Stimulated activated CD4-positive, alpha-beta T cell treated with anti-CD3 and anti-CD28 coated beads, Interleukin-12 subunit alpha, Interleukin-12 subunit beta, amount 100 ng/mL, for 48 hours (primary cell): ENCODE measurements at regions not wholly inside any gene's neighbourhood (a gene's known extent, or its start where the extent isn't known, plus 50 kb on each side); places are given as distances from the start of the nearest gene placed in this dataset.

Experiments used
- DNase-seq, 3 donors: peaks; one replicate each; pipeline ENCODE4 v3.0.0-alpha.2; 2020; ENCODE audit warnings: low read depth in 2 of 3, low spot score in 1 of 3

- DNase-seq = no peak
Observed at GRCh38 chr6:128672023-128672422, 151.6 kb upstream of the PTPRK start.

GRCh38 chr6:128667339-128667858, 147.0 kb upstream of the PTPRK start:
- DNase-seq = no peak

DNA sequence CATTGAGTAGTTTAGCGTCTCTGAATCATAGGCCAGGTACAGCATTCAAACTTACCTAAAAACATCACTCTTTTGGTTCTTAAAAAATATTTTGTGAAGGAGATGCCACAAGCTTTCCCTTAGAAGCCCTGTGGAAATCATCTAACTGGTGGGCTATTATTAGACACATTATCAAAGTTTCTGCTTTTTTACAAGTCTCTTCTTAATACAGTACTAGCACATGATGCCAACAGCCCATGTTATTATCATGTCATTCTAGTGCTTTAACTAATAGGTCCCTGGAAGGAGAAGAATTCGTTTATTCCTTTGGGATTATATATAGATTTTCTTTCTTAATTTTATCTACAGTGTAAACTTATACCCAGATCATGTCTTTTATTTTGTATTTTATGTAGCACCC, 146.0 kb upstream of the PTPRK start:
- no peak for DNase-seq

DNA sequence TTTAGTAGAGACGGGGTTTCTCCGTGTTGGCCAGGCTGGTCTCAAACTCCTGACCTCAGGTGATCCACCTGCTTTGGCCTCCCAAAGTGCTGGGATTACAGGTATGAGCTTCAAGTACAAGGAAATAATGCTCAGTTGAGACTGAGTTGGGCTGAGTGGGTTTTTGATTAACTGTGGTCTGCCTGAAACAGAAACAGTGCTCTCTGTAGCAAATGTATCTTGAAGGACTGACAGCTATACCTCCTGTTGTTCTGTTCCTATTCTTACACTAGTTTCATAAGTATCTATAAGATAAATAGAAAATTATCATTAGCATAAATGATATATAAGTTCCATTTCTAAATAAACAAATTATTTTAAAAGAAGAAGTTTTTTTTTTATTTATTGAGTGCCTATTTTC, 142.8 kb upstream of the PTPRK start:
- DNase-seq = no peak

DNA sequence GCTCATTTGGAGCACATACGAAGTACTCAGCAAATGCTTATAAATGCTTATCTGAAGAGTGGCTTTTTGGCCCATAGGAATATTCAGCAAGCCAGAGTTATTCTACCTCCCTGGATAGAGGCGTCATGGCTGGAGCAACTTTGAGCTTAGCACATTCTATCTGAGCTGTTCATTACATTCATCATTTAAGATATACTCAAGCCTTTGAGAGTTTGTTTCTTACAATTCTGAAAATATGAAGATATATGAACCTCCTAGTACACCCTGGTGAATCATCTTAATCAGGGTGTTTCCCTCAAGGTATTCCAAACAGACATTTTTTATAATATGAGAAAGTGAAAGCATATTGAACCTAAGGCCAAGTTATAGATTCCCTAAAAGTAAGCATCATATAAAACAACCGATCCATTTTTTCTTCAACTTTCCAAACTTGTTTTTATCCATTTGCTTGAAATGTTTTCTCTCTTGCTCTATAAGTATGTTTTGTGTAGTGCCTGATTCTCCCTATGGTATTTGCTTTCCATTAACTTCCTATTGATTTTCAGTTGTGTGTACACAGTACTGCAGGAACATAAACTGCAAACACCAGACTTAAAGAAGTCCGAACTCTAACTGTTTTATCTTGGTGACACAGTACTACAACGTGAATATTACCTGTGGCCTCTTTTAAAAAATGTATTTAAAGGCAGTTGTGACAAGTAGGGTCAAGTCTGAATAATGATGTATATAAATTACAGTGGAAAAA, 139.7 kb upstream of the PTPRK start:
- DNase-seq = no peak

DNA sequence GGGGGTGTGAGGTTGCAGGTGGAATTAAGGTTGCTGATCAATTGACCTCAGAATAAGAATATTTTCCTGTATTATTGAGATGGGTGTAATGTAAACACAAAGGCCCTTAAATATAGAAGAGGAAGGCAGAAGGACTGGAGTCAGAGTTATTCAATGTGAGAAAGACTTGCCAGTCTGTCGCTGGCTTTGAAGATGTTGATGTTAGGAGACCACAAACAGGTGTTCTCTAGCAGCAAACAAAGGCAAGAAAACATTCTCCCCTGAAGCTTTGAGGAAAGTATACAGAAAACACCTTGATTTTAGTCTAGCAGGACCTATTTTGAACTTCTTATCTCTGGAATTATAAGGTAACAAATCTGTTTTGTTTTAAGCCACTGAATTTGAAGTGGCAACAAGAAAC, 138.9 kb upstream of the PTPRK start:
- no peak for DNase-seq

DNA sequence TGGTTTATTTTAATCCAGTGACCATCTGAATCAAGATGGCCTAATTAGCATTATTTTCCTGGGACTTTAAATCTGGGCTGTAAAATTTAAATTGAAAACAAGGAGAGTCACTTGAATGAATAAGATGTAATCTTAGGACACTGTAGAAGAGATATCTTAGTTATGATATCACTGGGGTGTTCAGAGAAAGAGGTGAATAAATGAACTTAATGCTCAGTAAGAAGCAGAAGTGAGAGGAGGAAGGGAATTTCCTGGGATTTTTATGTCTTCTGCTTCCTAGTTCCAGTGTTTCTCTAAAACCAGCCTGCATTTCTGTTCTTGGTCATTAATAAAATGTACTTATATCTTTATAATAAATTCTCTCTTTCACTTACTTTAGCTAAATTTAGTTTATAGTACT, 136.8 kb upstream of the PTPRK start:
- DNase-seq = no peak

GRCh38 chr6:128655978-128656498, 135.6 kb upstream of the PTPRK start:
- peak in 1 of 3 donors; percentile 9 for DNase-seq

DNA sequence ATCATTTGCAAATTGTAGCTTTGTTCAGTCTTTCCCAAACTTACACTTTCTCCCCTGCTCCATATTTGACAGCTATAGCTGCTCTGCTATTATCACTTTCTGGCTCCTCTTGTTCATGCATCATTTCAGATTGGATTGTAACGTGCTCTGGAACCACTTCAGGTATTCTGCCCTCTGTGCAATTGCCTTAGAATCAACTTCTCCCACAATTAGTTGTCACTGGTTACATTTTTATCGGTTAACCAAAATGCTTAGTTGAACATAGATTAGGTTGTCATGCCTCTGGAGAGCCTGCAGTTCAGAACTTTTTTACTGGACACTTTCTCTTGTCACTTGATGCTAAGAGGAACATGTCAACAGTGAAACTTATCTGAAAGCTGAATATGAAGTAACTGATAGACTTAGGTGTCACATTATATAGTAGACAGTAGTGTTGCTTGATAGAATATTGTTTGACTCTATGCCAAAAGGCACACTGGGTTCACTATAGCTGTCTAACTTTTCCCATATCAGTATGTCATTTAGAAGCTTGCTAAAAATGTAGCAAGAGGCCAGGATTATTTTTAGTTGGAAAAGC, 127.7 kb upstream of the PTPRK start:
- DNase-seq = no peak

GRCh38 chr6:128642132-128642531, 121.7 kb upstream of the PTPRK start:
- DNase-seq = no peak

DNA sequence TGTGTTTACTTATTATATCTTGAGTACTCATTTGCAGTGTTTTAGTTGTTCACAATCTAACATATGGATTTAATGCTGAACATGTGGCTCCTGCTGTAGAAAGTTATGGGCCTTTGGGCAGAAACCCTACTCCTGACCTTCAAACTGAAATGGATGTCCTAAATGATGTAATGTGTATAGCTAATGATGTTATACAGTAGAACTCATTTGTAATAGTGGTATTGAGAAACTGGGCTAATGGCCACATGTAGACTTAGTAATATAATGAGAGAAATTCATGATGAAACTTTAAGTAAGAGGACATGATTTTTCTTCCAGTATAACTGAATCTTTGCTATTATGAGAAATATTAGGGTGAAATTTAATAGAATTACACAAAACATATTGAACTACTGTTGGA, 121.3 kb upstream of the PTPRK start:
- no peak for DNase-seq

DNA sequence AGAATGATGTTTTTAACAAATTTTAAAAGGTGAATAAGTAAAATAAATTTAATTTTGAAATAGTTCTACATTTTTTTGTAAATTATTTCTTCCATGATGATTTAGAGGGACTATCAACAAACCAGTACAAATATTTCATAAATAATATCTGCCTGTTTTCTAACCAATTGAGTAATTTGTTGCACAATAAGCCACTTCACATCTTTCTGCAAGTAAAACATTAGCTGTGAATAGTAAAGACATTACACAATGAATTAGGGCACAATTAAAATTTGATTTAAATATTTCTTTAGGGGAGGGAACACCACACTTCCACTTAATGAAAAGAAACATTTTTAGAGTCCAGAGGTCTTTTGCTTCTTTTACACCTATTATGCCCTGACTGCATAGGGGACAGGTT, 118.4 kb upstream of the PTPRK start:
- no peak for DNase-seq

GRCh38 chr6:128635219-128635618, 114.8 kb upstream of the PTPRK start:
- DNase-seq = no peak

DNA sequence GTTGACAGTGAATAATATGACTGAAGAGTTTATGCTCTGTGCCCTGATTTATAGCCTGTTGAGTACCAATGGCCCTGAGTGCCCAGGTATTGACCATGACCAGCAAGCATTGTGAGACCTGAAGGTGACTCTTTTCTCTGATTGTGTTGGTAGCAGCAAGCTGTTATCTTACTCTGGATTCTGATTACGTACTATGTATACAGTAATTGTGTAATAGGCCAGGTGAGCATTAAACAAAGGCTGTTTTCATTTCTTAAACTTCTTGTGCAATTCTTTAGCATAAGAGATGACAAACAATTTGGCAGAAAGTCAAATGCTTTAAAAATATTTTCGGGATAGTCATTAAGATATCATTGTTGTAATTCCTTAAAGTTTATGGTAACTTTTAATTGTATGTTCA, 111.7 kb upstream of the PTPRK start:
- DNase-seq = no peak

GRCh38 chr6:128631031-128631430, 110.6 kb upstream of the PTPRK start:
- no peak for DNase-seq

DNA sequence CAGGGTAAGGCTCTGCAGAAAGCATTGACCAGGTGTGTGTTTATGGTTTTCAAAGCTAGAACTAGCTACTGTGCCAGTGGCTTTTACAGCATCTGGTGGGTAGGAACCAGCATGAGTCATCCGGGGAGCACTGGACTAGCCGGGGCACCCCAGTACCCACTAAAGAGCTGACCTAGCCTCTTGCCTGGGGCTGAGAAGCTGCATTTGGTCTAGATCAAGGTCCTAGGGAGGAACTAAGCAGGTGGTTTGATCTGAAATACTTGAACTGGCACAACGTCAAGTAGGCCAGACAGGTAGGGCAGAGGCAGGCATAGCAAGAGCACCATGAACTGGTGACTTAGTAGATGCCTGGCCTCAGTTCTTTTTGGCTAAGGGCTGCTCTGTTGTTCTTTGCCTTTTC, 109.8 kb upstream of the PTPRK start:
- no peak for DNase-seq

- DNase-seq = no peak
Observed at GRCh38 chr6:128617285-128617684, 96.9 kb upstream of the PTPRK start.

GRCh38 chr6:128616342-128616741, 95.9 kb upstream of the PTPRK start:
- no peak for DNase-seq

DNA sequence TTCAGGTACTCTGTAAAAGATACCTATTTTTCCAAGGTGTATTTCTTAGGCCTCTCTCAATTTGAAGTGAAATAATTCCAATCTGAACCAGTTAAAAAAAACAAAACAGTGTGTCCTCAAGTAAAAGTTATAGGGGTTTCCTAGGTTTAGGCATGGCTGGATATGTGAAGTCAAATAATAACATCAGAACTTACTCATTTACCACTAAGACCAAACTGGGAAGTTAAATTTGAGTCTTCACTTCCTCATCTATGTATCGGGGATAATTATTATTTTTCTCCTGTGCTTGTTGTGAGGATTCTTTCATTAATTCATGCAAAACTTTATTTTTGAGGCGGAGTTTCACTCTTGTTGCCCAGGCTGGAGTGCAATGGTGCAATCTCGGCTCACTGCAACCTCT, 86.2 kb upstream of the PTPRK start:
- no peak for DNase-seq

DNA sequence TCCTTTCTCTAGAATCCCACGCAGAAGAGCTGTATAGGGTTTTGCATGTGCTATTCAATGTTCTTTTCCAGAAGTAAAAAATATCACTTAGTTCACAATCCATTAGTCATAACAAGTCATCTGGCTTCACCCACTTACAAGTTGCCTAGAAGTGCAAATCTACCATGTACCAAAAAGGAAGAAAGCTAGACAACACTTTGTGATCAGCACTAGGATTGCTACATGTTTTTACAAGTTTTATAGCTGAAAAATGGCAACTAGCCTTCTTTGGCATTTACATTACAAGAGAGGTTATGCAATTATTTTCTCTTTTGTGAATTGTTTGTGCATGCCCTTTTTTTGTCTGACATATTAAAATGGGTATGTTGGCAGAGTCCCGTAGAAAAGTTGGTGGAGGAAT, 85.6 kb upstream of the PTPRK start:
- DNase-seq = no peak

- DNase-seq = no peak
Observed at GRCh38 chr6:128601060-128601459, 80.7 kb upstream of the PTPRK start.

DNA sequence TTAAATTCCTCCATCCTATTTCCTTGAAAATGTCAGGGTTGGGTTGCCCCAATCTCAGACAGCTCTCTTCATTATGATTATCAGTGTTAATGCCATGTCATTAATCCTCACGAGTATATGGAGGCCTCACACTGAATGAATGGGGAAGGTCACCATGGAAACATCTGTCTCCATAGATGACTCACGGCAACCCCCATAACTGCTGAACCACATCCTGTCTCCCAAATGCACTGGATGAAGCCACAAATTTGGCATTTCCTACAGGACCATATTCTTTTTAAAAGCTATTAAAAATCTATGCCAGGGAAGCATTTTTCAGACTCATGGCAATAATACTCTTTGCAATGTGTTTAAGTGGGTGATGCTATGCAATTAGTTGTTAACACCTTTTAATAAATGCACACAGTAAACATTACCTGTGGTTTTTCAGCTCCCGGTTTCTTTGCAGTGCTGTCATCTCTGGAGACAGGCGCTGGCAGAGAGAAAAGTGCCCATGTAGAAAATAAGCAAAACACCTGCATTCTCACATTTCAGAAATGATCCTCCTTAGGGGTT, 80.1 kb upstream of the PTPRK start:
- no peak for DNase-seq
